Thyroid gland (tissue), 4 donors: ENCODE measurements at regions not wholly inside any gene's neighbourhood (a gene's known extent, or its start where the extent isn't known, plus 50 kb on each side); places are given as distances from the start of the nearest gene placed in this dataset.

ENCODE experiments used
- DNase-seq, 2 donors: peaks; one replicate each; pipeline ENCODE4 v3.0.0-alpha.2; 2019
- H3K27ac ChIP-seq, 3 donors: fragments of 200-600 bp; sonication (generic); 1 replicate in 2 of 3; 2 replicates in 1 of 3; pipeline ENCODE4 v1.5.1; 2016 to 2019; ENCODE audit warnings: mild to moderate bottlenecking in 1 of 3, moderate library complexity in 1 of 3
- H3K27me3 ChIP-seq: fragments of 200-600 bp; sonication (generic); one replicate; pipeline ENCODE4 v1.5.1; 2019
- H3K36me3 ChIP-seq, 2 donors: fragments of 200-600 bp; sonication (generic); one replicate each; pipeline ENCODE4 v1.5.1; 2016 to 2019
- H3K4me1 ChIP-seq, 2 donors: fragments of 200-600 bp; sonication (generic); one replicate each; pipeline ENCODE4 v1.5.1; 2017 to 2019
- H3K4me3 ChIP-seq, 3 donors: fragments of 200-600 bp; sonication (generic); replicated peaks in 1 of 3; 1 replicate in 2 of 3; 2 replicates in 1 of 3; pipeline ENCODE4 v1.5.1; 2016; ENCODE audit warnings: mild to moderate bottlenecking in 1 of 3
- H3K9me3 ChIP-seq: fragments of 200-600 bp; sonication (generic); one replicate; pipeline ENCODE4 v1.5.1; 2017
- POLR2A ChIP-seq, 2 donors: fragments of 450-650 bp; IDR thresholded peaks; one replicate each; pipeline ENCODE4 v1.6.1; 2017; ENCODE audit warnings: antibody characterized with exemption in 2 of 2, mild to moderate bottlenecking in 2 of 2, moderate library complexity in 1 of 2
- WGBS, 2 donors: methylation state at CpG; one replicate each; pipeline ENCODE4 v1.1.5; 2017; 5-methylcytosine and 5-hydroxymethylcytosine counted together
- intact Hi-C: fragments of 100-400 bp; cut with DNase I; formaldehyde crosslinking; loops from one replicate; pipeline ENCODE4 v1.15.1; 2023
- TF ChIP-seq, protein P1 (sequence below), 6 experiments: fragments of 200-600 bp in 3 of 6; fragments of 450-650 bp in 3 of 6; sonication (generic) in 3 of 6; IDR thresholded peaks; one replicate each; pipeline ENCODE4 v1.5.1; 2016 to 2019; ENCODE audit warnings: antibody characterized with exemption in 6 of 6, mild to moderate bottlenecking in 2 of 6, inconsistent platforms in 1 of 6, moderate library complexity in 1 of 6

DNA sequence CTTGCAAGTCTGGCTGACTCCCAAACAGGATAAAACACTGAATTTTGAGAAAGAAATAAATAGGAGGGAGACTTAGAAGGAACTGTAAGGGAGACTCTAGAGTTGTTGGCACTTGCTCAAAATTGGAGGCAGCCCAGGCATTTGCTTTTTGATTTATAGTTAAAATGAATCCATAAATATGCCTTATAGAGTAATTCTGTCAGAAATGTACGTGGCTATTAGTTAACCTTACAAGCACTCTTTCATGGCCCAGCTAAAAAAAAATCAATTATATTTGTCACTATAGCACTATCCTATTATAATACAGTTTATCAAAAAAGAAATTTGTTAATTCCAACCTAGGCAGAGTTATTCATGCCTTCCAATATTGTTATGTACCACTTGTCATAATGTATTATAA is 1000.0 kb upstream of the CHORDC1 start:
- H3K27ac ChIP-seq = no peak overlapping the region
- no peaks in the 10 kb centered on the region for H3K36me3 ChIP-seq
- H3K9me3 ChIP-seq = no peaks in the 10 kb centered on the region
- no peak overlapping the region for H3K4me3 ChIP-seq
- DNase-seq = no peak
- no peaks in the 10 kb centered on the region for H3K4me1 ChIP-seq
- WGBS, 2 donors = 38 to 41% methylated on average over 1 of the region's 1 CpG
- no peak for TF ChIP-seq POLR2A (IDR thresholded peaks at IDR 0.05)
- TF ChIP-seq, protein P1, sequence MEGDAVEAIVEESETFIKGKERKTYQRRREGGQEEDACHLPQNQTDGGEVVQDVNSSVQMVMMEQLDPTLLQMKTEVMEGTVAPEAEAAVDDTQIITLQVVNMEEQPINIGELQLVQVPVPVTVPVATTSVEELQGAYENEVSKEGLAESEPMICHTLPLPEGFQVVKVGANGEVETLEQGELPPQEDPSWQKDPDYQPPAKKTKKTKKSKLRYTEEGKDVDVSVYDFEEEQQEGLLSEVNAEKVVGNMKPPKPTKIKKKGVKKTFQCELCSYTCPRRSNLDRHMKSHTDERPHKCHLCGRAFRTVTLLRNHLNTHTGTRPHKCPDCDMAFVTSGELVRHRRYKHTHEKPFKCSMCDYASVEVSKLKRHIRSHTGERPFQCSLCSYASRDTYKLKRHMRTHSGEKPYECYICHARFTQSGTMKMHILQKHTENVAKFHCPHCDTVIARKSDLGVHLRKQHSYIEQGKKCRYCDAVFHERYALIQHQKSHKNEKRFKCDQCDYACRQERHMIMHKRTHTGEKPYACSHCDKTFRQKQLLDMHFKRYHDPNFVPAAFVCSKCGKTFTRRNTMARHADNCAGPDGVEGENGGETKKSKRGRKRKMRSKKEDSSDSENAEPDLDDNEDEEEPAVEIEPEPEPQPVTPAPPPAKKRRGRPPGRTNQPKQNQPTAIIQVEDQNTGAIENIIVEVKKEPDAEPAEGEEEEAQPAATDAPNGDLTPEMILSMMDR (IDR thresholded peaks at IDR 0.05) = no peak
- intact Hi-C loops = no loop called here
- H3K27me3 ChIP-seq = no peaks in the 10 kb centered on the region

- TF ChIP-seq, protein P1 (IDR thresholded peaks at IDR 0.05) = no peak
- no peak for TF ChIP-seq POLR2A (IDR thresholded peaks at IDR 0.05)
- intact Hi-C loops = no loop called here
- no peak overlapping the region for H3K27ac ChIP-seq
- no peaks in the 10 kb centered on the region for H3K27me3 ChIP-seq
- DNase-seq = no peak
- no peak overlapping the region for H3K4me3 ChIP-seq
- H3K9me3 ChIP-seq = no peaks in the 10 kb centered on the region
- no peaks in the 10 kb centered on the region for H3K4me1 ChIP-seq
- 0% methylated on average over 1 of the region's 1 CpG for WGBS, 2 donors
- H3K36me3 ChIP-seq = no peaks in the 10 kb centered on the region
These were observed 997.8 kb upstream of the CHORDC1 start for GRCh38 chr11:91220476-91221202.

- no peak overlapping the region for H3K4me3 ChIP-seq
- no peaks in the 10 kb centered on the region for H3K27me3 ChIP-seq
- no peak for TF ChIP-seq POLR2A (IDR thresholded peaks at IDR 0.05)
- TF ChIP-seq, protein P1 (IDR thresholded peaks at IDR 0.05) = no peak
- H3K27ac ChIP-seq = no peak overlapping the region
- H3K36me3 ChIP-seq = no peaks in the 10 kb centered on the region
- no peaks in the 10 kb centered on the region for H3K9me3 ChIP-seq
- intact Hi-C loops = no loop called here
- no peak for DNase-seq
- no peaks in the 10 kb centered on the region for H3K4me1 ChIP-seq
- 43 to 63% methylated on average over 1 of the region's 1 CpG for WGBS, 2 donors
These were observed 996.7 kb upstream of the CHORDC1 start for GRCh38 chr11:91219535-91219934.

DNA sequence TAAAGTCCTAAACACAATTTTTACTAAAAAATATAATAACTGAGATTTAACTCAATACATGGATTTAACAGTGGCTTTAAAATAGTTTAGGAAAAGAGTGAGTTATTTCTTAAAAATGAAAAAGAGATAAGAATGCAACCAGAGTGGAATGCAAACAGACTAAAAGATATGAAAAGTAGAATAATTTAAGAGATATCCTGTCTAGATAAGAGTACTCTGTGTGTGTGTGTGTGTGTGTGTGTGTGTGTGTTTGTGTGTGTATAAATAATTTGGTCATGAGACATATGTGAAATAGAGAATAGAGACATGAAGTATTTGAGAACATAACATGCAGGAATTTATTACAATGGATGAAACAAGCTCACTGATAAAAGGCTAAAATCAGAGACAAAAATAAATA is 986.9 kb upstream of the CHORDC1 start:
- no peak for DNase-seq
- Histone ChIP-seq H3K4me1 (no peaks in the 10 kb centered on the region), H3K27ac (no peak overlapping the region), H3K9me3 (no peaks in the 10 kb centered on the region), H3K4me3 (no peak overlapping the region), H3K27me3 (no peaks in the 10 kb centered on the region), H3K36me3 (no peaks in the 10 kb centered on the region)
- no peak for TF ChIP-seq POLR2A (IDR thresholded peaks at IDR 0.05)
- TF ChIP-seq, protein P1 (IDR thresholded peaks at IDR 0.05) = no peak
- intact Hi-C loops = no loop called here

DNA sequence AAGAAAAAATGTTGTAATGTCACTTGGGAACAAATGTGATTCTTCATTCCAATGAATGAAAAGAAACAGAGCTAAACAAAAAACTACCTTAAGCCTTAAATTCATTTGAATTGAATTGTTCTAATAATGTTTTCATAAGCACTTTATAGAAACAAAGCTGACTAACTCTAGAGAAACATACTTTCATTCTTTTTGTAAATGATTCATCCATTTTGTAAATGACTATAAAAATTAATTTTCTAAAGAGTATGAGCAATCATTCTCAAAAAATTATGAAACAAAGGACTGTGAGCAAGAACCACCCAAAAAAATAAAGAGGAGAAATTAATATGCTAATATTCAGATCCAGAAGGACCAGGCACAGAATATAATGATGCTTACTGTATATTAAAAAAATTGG is 986.5 kb upstream of the CHORDC1 start:
- no peaks in the 10 kb centered on the region for H3K27me3 ChIP-seq
- no peaks in the 10 kb centered on the region for H3K36me3 ChIP-seq
- intact Hi-C loops = no loop called here
- no peaks in the 10 kb centered on the region for H3K9me3 ChIP-seq
- H3K4me1 ChIP-seq = no peaks in the 10 kb centered on the region
- no peak overlapping the region for H3K27ac ChIP-seq
- TF ChIP-seq, protein P1 (IDR thresholded peaks at IDR 0.05) = no peak
- TF ChIP-seq POLR2A (IDR thresholded peaks at IDR 0.05) = no peak
- no peak overlapping the region for H3K4me3 ChIP-seq
- DNase-seq = no peak
